ENCODE measurements at regions not wholly inside any gene's neighbourhood (a gene's known extent, or its start where the extent isn't known, plus 50 kb on each side); places are given as distances from the start of the nearest gene placed in this dataset.
"Not testable (repeated sequence)": the region's sequence is repeated elsewhere in the genome, so short reads cannot be mapped to it uniquely, and the experiment has no call there.

- DNase-seq (ENCODE audit: low read depth in 2 of 2): no peak
Observed at GRCh38 chr18:78268226-78268988, 711.2 kb upstream of the SALL3 start.

DNA sequence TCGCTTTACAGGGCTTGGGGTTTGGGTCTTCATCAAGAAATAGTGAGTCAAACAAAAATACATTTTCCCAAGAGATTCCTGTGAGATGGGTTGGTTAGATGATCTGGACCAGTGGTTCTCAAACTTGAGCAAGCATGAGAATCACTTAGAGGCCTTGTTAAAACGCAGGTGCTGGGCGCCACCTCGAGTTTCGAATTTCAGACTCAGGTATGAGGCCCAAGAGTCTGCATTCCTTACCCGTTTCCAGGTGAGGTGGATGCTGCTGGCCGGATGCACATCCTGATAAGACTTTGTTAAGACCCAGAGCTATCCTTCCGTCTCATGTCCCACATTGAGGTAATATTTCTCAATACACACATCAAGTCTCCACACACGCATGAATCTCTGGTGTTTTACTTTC is 707.8 kb upstream of the SALL3 start:
- no peak for DNase-seq (ENCODE audit: low read depth in 2 of 2)

GRCh38 chr18:78273876-78274275 is 705.7 kb upstream of the SALL3 start:
- DNase-seq (ENCODE audit: low read depth in 2 of 2): no peak

- not testable (repeated sequence) for DNase-seq (ENCODE audit: low read depth in 2 of 2)
Observed at GRCh38 chr18:78283425-78283824, 696.2 kb upstream of the SALL3 start.

DNA sequence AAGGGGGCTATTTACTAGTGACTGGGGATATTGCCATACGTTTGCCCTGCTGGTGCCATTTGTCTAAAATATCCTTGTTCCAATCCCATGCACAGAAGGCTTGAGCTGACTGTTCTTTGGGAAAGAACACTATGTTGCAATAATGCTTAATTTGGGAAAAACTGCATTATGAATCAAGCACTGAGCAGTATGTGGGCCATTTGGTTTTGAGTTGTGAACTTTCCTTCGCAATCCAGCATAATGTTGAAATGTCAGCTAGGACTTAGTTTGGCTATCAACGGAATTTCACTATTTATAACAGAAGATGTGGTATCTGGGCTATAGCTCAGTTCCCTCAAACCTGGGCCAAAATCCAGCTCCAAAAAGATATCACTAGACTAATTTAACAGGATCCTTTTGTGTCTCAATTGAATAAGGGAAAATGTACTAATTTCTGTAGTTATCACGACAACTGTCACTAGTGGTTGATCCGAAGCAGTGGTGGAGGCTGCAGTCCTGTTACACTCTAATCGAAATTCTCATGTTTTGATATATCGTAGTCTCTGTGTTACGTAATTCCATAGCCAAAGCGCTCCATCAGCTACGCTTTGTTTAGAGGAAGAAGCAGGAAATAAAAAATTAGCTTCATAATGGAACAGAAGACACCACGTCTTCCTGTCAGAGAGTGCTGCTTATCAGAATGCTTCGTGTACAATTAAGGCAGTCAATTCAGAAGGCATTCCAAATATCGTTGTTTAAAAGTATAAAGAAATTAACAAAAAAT is 686.8 kb upstream of the SALL3 start:
- DNase-seq (ENCODE audit: low read depth in 2 of 2): no peak

DNA sequence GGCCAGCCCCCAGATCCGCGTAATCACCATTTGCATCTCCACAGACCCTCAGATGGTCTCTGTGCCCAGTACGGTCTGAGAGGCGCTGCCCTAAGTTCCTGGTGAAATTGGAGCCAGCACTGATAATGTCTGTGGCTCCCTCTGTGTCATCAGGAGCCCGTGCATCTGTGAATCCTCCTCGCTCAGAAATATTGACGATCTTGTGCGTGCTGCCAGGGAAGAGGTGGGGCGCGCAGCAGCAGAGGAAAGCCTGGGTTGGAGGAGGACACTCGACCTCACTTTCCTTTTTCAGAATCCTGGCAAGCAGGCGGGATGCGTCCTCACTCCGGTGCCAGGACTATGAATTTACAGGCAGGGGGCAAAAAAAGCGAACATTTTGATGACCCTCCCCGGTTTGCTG is 686.1 kb upstream of the SALL3 start:
- no peak for DNase-seq (ENCODE audit: low read depth in 2 of 2)

GRCh38 chr18:78293940-78294541 is 685.6 kb upstream of the SALL3 start:
- DNase-seq (ENCODE audit: low read depth in 2 of 2): no peak

DNA sequence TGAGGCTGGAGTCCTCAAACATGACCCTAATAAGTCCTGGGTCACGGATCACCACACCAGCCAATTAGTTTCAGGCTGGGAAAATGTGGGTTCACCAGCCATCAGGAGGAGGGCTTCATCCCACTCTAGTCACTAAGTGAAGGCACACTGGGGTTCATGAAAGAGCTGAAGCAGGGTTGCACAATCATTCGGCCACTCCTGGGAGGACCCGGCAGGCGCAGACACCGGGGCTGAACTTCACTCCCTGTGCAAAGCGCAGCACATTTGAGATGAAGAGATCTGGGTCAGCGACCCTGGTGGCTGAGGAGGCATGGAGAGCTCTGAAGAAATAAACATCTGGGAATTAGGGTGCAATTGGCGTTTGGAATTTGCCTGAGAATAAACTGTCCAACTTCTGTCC is 684.4 kb upstream of the SALL3 start:
- no peak for DNase-seq (ENCODE audit: low read depth in 2 of 2)

DNA sequence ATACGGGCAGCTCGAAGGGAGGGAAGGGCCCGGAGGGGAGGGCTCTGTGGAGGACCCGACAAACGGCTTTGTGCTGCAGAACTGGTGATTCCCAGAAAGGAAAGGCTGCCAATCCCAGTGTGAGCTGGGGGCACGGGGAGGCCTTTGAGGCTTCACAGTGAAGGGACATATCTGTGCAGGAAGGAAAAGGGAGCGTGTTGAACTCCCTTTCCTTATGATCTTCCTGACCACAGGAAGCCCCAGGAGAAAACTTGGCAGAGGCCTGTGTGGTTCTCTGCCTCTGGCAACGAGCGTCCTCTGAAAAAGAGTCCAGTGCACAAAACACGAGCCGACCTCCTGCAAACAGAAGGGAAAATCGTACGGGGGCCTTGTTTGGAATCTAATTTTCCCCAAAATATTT is 683.5 kb upstream of the SALL3 start:
- DNase-seq (ENCODE audit: low read depth in 2 of 2): no peak

- DNase-seq (ENCODE audit: low read depth in 2 of 2): no peak
Observed at GRCh38 chr18:78297048-78297447, 682.6 kb upstream of the SALL3 start.

DNA sequence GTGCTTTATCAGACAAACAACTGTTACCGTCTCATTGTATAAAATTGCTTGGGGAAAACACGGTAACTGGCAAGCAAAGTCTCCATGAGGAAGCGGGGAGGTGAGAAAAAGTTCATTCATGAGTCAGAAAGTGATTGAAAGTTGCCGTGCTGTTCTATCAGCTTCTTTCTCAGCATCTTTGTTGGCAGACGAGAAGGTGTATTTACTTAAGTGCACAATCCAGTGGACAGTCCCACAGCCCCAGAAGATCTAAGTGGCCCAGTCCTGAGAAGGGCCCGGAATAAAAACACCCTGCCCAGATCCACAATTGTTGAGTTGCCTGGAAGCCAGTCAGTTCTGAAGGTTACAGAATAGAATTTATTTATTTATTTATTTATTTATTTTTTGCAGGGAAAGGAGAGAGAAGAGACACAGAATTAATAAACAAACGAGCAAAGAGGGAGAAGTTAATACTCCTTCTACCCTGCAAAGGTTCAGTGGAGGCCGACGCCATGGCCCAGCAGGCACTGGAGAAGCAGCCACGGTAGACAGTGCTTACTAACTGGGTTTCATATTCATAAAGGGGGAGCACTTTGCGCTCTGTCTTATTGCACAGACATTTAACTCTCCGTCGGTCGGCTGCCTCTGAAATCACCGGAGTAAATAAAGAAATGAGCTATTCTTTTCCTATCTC is 676.0 kb upstream of the SALL3 start:
- DNase-seq (ENCODE audit: low read depth in 2 of 2): no peak

GRCh38 chr18:78304192-78305164 is 675.1 kb upstream of the SALL3 start:
- no peak for DNase-seq (ENCODE audit: low read depth in 2 of 2)

GRCh38 chr18:78305789-78306188 is 673.8 kb upstream of the SALL3 start:
- no peak for DNase-seq (ENCODE audit: low read depth in 2 of 2)

GRCh38 chr18:78309307-78309706 is 670.3 kb upstream of the SALL3 start:
- no peak for DNase-seq (ENCODE audit: low read depth in 2 of 2)

- no peak for DNase-seq (ENCODE audit: low read depth in 2 of 2)
Observed at GRCh38 chr18:78309924-78310323, 669.7 kb upstream of the SALL3 start.

- no peak for DNase-seq (ENCODE audit: low read depth in 2 of 2)
Observed at GRCh38 chr18:78319264-78319663, 660.4 kb upstream of the SALL3 start.

DNA sequence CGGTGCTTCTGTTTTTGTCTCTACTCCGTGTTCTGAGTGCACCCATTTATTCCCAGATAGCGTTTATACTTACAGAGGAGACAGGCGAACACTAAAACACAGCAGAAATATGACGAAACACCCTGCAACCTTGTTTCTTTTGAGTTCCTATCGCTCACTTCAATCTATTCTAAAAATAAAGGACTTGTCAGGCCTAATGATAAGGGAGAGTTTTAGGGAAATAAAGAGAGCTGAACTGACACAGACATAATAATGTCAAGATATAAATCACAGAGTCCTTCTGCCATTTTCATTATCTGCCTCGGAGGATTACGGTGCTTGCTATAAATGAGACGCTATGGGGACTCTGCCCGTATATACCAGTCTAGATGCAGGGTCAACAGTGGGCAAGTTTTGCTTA is 659.7 kb upstream of the SALL3 start:
- no peak for DNase-seq (ENCODE audit: low read depth in 2 of 2)

DNA sequence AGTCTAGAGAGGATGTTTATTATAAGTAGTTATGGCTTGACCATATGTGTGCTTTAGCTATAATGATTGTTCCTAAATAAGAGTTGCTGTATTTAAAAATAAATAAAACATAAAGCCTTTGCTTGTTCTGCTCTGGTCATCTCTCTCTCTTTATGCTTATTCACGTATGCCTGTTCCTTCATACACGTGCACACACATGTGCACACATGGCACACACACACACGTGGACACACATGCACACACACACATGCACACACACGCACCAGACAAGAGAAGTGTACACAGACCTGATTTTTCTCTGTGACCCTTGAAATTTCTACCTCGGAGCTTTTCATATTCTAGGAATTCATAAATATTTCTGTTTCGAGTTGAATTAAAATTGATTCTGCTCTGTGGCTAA is 658.2 kb upstream of the SALL3 start:
- DNase-seq (ENCODE audit: low read depth in 2 of 2): no peak

DNA sequence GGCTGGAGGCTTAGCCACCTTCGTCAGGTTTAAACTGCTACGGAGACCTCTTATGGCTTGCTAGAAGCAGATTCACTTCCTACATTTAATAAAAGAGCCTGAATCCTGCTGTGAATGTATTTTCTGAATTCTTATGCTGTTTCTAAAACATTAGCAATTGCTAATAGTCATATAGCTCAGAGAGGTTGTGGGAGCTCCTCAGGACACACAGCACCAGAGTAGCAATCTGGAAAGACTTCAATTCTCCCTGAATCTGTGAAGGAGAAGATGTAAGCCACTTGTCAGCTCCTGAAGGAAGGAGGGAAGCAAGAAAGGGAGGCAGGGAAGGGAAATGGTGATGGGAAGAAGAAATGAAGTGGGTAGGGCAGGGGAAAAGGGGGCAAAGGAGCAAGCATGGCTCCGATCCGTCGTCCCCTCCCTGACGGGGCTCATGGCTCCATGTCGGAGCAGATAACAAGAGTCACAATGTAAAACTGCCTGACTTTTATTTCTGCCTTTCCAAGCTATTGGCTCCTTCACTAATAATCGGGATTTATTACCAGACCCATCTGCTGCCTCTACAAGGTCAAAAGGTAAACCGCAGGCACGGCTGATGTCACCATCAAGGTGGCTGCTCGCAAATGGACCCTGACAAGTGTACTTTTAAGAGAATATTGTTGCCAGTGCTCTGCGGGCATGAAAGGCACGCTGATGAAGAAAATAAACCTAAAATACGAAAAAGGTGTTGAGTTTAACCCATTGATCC is 656.0 kb upstream of the SALL3 start:
- DNase-seq (ENCODE audit: low read depth in 2 of 2): no peak

DNA sequence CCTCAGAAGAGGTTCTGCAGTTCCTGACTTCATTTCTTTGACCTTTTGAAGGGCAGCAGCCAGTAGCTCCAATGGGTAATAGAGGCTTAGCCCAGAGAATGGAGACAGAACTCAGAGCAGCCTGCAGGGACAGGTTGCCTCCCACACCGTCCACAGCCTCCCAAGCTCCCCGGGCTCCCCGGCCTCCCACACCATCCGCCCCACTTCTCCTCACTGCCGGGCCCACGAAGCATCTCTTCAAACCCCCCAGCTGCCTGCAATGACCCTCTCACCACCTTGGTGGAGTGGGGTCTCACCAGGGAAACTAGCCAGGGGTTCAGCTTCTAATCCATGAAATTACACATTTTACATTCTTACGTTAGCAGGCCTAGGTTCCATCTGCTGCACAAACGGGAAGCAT is 652.0 kb upstream of the SALL3 start:
- DNase-seq (ENCODE audit: low read depth in 2 of 2): no peak

GRCh38 chr18:78330766-78331165 is 648.9 kb upstream of the SALL3 start:
- no peak for DNase-seq (ENCODE audit: low read depth in 2 of 2)

All from stimulated activated CD4-positive, alpha-beta T cell treated with anti-CD3 and anti-CD28 coated beads, Interleukin-12 subunit alpha, Interleukin-12 subunit beta, amount 100 ng/mL, for 24 hours (primary cell).